Hematopoietic multipotent progenitor cell treated with erythropoietin and hydrocortisone succinate and interleukin-3 and kit ligand, for 17 days (in vitro differentiated cells): ENCODE measurements at regions not wholly inside any gene's neighbourhood (a gene's known extent, or its start where the extent isn't known, plus 50 kb on each side); places are given as distances from the start of the nearest gene placed in this dataset.

Experiments used
- DNase-seq: peaks from one replicate; pipeline ENCODE4 v3.0.0-alpha.2; 2015; ENCODE audit warnings: low spot score

DNA sequence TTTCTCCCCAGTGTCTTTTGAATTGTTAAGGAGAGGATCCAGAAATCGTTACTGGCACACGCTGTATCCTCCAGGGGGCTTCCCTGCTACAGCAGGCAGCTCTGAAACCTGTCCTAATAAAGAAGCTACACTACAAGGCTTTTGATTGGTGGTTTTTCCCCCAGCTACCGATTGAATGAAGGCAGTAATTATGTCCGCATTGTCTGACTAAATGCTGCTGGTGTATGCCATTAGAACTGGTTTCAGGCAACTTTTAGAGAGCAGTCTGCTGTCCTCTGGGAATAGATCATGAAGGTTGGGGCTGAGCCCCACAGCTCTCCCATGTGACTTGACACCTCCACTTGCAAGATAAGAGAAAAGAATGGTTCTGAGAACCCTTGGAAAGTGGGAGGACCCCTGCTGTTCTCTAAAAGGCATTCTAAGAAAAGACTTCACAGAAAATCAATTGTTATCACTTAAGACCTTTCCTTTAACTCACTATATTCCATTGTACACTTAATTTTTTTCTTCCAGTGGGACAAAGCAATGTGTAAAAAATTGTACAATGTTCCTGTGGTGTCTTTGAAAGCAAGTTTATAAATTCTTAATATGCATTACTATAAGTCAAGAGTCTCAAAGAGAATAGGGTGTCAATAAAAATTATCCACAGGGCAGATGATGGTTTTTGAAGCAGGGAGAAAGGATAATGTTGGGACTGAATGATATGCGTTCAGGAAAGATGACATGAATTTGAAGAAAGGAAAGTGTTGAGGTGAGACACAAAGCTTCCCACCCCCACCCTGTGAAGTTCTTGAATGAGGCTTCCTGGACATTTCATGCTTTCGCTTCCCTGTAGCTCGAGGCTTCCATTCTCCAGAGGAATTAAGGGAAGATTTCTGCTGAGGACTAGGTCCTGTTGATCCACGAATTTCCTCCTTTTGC is 53.0 kb upstream of the DAZL start:
- no peak for DNase-seq

DNA sequence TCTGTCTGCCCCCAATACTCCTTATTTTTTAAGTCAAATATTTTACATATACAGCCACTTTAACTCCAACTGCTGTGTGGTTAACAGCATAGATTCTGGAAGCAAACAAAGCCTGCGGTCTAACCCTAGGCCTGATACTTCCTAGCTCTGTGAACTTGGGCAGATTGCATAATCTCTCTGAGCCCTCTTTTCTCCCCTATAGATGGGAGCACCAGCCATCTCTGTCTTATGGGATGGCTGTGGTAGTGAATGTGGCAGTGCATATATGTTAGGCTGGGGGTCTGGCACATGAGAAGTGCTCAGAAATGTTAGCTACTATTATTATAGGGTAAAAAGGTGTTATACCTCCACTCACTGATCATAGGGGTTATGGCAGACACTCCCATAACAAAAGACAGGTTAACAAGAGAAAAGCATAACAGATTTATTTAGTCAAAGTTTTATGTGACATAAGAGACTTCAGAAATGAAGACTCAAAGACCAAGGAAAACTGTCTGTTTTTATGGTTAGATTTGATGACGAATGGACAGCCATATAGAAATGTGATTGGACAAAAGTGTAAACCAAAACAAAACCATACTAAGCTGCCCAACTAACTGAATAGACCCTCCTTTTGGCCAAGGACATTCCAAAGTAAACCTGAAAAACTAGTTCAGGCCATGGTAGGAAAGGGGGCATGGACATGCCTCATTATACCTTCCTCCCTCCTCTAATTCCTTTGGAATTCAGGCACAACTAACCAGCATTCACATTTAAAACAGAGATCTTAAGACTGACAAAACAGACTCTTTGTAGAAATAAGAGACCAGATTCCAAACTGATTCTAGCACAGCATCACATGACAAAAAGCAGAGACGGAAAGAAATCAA is 53.9 kb upstream of the DAZL start:
- DNase-seq, result no peak

DNA sequence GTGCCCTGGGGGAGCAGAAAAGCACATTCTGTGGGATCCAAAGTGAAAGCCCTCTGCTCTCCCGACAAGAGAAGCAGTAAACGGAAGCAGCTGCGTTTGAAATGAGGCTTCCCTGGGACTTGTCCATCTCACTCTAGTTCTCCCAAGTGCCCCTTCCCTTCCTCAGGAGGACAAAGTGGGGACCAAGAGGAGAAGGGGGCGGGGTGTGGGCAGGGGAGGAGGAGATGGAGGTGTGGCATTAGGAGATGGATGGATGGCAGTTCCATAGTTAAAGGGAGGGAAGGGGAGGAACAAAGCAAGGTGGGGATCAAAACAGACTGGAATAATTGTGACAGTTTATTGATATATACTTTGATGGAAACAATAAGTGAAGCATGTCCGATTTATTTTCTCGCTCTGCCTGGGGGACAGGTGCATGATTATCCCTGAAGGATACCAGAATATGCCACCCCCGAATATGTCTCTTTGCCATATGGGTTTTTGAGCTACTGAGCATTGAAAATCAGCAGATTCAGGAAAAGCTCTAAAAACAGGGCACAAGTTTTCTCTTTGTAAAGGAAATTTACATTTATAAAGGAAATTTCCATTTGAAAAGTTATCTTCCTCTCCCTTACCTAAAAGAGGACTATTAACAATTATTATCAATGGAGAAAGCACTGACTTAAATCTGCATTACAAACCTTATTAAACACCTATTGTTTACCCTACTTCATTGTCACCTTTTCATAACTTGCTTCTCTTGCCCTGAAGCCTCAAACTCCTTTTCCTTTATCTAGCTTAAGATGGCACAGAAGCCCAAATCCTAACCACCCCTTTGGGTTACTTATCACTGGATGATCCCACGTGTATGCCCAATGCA is 58.9 kb upstream of the DAZL start:
- DNase-seq, result no peak

DNA sequence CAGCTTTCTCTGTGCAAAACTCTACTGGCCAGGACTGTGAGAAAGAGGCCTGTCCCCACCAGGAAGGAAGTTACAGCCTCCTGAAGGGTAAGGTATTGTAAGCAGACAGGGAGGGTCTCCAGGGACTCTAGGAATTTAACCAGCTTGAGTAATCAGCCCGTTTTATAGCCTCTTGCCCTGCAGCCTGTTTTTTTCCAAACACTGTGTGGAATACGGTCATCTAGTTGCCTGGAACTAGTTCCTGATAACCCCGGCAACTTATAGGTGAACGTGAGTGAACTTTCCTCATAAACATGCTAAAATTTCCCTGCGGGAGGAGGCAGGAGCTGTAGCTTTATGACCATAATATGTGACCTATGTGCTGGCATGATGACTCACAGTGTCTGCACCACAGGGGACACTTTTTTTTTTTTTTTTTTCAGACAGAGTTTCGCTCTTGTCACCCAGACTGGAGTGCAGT is 60.1 kb upstream of the DAZL start:
- no peak for DNase-seq

DNA sequence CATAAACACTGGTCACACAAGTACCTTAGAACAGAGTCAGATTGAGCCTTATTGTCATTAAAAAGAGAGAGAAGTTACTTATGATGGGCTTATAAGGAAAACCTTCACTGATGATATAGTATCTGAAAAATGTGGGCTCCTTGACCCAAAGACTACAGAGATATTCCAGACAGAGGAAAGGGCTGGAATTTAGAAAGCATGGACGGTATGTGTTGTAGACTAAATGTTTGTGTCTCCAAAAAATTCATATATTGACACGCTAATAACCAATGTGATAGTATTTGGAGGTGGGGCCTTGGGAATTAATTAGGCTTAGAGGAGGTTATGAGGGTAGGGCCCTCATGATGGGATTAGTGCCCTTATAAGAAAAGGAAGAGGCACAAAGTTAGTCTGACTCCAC is 61.0 kb upstream of the DAZL start:
- no peak for DNase-seq

DNA sequence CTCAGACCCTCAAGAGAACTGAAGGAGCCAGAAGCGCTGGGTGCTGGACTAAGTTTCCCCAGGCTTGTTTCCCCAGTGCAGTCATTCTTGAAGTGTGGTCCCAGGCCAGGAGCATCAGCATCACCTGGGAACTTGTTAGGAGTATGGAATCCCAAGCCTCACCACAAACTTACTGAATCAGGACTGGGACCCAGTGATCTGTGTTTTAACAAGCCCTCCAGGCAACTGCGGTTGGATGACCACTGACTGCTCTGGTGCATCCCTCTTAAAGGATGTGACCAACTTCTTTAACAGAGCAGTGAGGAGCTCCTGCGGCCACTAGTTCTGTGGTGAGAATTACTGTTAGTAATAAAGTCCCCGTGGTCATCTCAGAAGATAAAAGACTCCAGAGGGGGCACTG is 62.4 kb upstream of the DAZL start:
- DNase-seq, result no peak

DNA sequence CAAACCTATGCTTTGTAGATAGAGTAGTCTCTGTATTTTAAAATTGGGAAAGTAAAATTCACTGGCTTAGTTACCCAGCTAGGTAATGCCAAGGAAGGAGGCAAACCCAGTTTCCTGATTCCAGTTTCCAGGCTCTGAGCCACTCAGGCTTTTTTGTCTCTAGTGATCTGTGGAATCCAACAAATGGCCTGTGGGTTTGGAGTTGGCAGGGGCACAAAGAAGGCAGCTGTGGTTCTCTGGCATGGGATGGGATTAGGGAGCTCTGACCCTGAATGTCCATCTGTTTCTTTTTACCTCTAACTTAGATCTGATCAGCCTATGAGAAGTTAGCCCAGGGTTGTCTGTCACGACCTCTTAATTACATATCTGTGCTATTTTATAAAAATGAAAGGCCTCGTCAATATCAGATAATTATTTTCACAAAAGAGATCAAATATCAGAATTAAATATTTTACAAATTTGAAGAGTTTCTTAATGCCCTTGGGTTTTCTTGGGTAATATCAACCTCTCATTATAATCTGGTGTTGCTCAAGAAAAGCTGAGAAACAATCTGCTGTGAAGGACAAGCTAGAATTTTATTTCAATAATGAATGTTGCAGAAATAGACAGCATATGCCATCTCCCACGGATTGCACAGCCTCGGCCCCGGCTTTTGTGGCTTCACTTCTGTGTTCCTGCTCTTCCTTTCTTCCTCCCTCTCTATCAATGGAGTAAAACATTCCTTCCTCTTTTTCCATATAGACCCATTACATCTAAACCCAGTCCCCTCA is 63.7 kb upstream of the DAZL start:
- no peak for DNase-seq

DNA sequence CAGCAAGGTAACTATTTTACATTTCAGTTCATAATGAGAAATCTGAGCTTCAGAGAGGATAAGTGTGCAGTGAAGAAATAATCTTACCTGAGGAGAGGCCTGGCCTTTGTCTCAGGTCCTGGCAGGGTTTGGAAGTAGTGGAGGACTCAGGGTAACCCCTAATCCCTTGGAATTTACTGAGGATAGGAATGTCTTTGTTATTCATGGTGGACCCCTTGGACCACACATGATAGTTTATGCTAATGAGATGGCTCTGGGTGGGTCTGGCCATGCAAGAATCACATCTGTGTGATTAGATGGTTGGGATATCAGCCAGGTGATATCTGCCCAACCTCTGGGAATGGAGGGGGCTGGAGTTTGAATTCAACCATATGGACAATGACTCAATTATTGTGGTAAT is 65.0 kb upstream of the DAZL start:
- no peak for DNase-seq

DNA sequence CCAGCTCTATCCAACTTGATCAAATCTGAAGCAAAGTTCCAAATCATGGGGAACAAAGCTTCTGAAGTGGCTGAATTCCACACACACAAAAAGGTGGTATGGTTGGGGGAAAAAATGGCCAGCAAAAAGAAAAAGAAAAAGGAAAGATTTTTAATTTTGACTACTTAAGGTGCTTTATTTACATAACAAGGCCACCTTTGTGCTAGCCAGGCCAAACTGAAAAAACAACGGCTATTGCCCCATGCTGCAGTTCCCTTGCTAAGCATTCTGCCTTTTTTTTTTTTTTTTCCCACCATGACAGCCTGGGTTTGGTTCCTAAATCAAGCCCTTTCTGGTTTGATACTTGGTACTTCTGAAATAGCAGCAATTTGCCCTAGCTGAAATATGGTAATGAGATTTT is 66.5 kb upstream of the DAZL start:
- no peak for DNase-seq

DNA sequence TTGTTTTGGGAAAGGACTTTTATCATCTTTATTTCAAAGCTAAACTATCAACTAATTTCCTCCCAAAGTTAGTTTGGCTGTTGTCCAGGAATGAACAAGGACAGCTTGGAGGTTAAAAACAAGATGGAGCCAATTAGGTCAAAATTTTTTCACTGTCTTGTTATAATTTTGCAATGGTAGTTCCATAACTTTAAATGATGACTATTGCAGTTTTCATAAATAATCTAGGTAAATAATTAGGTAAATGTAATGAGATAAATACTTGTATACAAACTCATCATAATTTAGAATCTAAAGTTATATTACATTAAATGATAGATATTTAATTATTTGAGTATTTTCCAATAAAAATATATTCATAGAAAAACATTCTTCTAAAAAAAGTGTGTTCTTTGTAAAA is 68.3 kb upstream of the DAZL start:
- no peak for DNase-seq

DNA sequence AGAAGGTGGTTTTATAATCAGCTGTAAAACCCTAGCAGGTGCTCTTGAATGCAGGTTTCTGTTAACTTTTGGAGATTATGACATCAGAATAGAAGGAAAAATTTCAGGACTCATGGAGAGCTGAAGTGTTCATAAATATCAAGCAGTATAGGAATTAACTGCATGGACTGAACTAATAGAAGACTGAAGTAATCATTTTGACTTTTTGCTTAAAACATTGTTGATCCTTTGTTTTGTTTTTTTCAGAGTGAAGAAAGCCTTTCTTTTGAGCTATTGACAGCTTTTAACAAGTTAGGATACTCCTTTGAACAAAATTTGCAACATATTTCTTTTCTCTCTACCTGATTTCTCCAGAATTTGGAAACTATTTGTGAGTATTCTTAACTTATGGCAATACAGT is 70.6 kb upstream of the DAZL start:
- DNase-seq, result no peak

DNA sequence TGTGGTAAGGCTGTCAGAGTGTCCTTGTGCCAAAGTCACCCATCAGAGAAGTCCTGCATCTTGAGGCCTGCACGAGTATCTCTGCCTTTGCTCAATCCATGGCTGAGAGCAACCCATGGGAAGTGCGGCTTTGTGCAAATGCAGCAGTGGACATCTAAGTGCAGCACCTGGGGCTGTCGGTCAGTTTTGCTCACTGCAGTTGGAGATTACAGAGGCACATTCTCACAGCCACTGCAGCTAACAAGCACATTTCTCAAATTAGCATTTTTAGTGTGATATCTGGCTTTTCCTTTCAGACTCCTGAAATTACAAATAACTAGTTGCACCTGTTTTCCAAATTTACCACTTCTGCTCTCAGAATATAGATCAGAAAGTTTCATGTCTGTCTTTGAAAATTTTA is 81.5 kb upstream of the DAZL start:
- DNase-seq, result no peak

DNA sequence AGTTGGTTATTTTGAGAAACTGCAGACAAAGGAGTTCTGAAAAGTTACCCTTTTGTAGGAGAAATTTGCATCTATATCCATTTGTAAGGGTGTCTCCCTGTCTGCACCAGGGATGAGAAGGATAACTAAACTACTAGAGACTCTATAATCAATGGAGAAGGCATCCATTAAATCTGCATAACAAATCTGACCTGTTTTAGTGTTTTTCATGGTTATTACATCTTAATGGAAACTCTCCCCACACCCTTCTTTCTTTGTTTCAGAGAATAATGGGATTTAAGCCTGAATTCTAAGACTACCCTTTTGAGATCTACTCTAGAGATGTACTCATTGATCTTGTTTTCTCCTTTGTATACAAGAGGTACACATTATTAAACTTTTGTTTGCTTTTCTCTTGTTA is 82.0 kb upstream of the DAZL start:
- DNase-seq, result no peak

DNA sequence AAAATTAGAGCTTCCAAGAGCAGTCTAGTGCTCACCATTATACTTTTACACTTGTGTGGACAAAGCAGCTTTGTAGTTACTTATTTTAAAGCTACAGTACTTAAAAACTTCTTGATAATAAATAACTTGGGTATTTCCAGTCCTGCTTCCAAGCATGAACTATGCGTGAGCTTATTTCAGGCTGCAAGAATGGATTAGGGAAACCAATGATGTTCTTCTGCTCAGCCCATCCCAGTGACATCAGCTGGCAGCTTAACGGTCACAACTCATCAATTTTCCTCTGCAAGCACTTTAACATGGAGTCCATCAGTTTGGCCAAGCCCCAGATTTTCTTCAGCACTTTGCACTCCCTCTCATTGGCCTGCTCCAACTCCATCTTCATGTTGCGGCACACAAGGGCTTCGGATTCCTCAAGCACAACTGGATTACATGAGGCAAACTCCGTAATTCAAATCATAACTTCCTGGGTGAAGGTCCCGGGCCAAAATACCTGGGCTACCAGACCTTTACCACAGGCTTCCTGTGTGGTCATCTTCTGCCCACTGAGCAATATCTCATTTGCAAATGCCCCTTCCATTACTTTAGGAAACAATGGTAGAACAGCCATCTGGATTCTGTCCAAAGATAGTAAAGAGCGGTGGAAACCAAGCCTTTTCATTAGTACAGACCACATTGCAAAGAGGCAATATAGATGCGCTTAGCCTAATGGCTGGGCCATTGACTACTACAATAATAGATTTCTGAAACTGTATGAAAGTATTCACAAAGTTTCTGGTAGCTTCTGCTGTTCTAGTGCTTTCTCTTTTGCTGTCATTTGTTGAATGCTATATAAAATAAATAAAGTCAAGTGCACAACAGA is 87.5 kb upstream of the DAZL start:
- DNase-seq, result no peak

DNA sequence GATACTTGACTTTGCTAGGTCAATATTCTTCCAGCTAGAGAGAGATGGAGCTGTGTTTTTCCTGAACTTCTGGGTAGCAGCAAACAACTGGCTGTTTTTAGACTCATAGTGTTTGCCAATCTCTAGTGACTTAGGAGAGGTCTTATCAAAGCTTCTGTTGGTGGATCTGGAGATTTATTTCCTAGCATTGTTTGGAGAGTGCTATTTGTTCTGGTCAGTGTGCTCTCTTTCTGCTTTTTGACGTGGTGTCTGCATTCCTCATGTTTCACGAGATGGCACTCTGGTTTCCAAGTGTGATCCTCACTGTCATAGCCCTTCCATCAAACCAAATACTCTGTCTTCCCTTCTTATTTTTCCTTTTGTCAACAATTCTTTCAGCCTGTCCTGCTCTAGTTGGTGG is 88.6 kb upstream of the DAZL start:
- DNase-seq, result no peak

DNA sequence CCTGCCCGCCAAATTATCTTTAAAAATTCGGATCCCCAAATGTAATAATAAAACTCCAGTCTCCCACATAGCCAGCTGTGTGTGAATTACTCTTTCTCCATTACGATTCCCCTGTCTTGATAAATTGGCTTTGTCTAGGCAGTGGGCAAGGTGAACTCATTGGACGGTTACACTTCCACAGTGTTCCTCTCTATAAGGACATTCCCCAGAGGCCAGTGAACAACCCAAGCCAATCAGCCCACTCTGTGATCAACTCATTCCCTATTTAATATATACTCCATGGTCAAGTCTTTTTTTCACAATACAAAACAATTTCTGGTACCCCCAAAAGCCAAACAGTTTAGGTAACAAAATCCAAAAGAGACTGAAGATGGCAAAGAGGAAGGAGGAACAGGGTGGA is 90.5 kb upstream of the DAZL start:
- DNase-seq, result no peak

DNA sequence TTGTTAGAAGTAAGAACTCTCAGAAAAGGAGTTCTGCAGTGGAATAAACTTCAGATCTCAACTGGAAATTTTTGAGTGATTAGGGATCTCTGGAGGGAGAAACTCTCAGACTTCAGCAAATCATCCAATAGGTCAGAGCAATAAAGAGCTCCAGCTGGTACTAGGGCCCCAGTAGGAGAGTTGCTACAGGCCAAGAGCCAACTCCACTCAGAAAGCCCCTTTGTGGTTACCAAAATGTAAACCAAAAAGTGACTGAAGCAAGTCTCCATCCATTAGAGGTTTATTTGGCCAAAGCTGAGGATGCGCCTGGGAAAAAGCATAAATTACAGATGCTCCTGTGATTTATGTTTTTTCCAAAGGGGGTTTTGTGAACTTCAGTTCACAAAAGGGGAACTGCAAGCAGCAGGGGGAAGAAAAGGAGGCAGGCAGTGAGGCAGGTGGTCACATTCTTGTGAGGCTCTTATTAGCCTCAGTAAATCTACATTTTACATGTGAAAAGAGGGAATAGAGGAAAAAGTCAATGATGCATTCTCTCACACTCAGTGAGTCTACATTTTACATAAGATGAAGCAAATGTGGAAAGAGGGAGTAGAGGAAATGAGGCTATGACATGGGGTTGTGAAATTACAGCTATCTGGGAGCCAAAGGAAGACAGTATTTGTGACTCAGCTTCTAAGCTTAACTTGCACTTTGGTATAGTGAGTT is 92.4 kb upstream of the DAZL start:
- DNase-seq, result no peak

DNA sequence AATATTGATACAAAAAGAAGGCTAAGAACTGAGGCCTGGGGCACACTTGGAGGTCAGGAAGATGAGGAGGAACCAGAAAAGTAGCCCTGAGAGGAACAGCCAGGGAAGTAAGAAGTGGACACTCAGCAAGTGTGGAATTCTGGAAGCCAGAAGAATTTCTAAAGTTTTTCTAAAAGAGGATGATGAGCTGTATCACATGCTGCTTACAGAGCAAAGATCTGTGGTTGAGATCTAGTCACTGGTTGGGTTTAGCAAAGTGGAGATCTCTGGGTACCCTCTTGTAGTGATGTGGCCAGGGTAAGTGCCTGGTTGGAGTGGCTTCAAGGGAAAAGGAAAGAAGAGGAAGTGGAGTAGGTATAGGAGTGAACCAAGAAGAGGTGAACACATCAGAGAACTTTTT is 95.4 kb upstream of the DAZL start:
- no peak for DNase-seq

DNA sequence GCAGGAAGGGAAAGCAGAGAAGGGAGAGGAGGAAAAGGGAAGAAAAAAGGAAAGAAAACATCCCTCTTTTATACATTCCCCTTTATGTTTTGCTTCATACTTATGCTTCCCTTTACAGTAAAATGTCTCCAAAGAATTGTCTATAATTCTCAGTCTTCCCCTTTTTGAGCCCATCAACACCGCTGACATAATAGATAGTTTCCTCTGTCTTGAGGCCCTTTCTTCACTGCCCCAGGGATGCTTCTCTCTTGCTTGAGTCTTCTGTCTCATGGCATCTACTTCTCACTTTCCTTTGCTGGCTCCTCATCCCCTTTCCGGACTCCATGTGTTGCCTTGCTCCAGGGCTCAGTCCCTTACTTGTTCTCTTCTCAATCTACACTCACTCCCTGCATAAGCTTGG is 99.7 kb upstream of the DAZL start:
- DNase-seq, result no peak

DNA sequence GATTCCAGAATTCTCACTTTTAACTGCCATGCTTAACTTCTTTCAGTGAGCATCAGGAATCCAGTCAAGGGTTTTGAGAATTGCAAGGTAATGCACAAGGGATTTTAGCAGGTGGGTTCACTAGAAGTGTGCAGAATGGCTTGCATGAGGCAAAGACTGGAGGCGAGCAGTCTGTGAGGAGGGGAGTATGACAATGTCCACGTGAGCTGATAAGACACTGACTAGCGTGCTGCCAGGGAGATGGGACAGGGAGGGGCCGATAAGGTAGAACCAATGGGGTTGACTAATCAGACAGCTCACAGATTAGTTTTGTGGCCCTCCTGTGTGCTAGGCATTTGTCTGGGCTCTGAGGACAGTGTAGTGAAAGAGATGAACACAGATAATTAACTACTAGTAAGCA is 102.0 kb upstream of the DAZL start:
- DNase-seq, result no peak
